ENCODE measurements at regions not wholly inside any gene's neighbourhood (a gene's known extent, or its start where the extent isn't known, plus 50 kb on each side); places are given as distances from the start of the nearest gene placed in this dataset.
"Not testable (repeated sequence)": the region's sequence is repeated elsewhere in the genome, so short reads cannot be mapped to it uniquely, and the experiment has no call there.

- no peak for TF ChIP-seq CTCF (IDR thresholded peaks at IDR 0.05; ENCODE audit: insufficient read depth, low read length)
- no peak overlapping the region for H3K4me3 ChIP-seq (ENCODE audit: low read depth, low read length)
- no peak for DNase-seq (ENCODE audit: low read depth)
These were observed 237.5 kb upstream of the IRAK1BP1 start for GRCh38 chr6:78629836-78630235.

GRCh38 chr6:78631976-78632375 lies 235.4 kb upstream of the IRAK1BP1 start:
- DNase-seq (ENCODE audit: low read depth), result no peak
- H3K4me3 ChIP-seq (ENCODE audit: low read depth, low read length), result no peak overlapping the region
- TF ChIP-seq CTCF (IDR thresholded peaks at IDR 0.05; ENCODE audit: insufficient read depth, low read length), result no peak

- no peak for TF ChIP-seq CTCF (IDR thresholded peaks at IDR 0.05; ENCODE audit: insufficient read depth, low read length)
- no peak for DNase-seq (ENCODE audit: low read depth)
These were observed 227.9 kb upstream of the IRAK1BP1 start for GRCh38 chr6:78639111-78640110.

DNA sequence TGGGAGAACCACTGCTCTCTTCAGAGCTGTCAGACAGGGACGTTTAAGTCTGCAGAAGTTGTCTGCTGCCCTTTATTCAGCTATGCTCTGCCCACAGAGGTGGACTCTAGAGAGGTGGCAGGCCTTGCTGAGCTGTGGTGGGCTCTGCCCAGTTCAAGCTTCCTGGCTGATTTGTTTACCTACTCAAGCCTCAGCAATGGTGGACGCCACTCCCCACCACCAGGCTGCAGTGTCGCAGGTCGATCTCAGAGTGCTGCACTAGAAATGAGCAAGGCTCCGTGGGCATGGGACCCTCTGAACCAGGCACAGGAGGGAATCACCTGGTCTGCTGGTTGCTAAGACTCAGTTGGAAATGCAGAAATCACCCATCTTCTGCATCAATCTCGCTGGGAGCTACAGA lies 223.4 kb upstream of the IRAK1BP1 start:
- not testable (repeated sequence) for DNase-seq (ENCODE audit: low read depth); H3K4me3 ChIP-seq (ENCODE audit: low read depth, low read length)

More at GRCh38 chr6:78639111-78640110, 227.9 kb upstream of the IRAK1BP1 start:
- H3K4me3 ChIP-seq (ENCODE audit: low read depth, low read length), result no peak overlapping the region

DNA sequence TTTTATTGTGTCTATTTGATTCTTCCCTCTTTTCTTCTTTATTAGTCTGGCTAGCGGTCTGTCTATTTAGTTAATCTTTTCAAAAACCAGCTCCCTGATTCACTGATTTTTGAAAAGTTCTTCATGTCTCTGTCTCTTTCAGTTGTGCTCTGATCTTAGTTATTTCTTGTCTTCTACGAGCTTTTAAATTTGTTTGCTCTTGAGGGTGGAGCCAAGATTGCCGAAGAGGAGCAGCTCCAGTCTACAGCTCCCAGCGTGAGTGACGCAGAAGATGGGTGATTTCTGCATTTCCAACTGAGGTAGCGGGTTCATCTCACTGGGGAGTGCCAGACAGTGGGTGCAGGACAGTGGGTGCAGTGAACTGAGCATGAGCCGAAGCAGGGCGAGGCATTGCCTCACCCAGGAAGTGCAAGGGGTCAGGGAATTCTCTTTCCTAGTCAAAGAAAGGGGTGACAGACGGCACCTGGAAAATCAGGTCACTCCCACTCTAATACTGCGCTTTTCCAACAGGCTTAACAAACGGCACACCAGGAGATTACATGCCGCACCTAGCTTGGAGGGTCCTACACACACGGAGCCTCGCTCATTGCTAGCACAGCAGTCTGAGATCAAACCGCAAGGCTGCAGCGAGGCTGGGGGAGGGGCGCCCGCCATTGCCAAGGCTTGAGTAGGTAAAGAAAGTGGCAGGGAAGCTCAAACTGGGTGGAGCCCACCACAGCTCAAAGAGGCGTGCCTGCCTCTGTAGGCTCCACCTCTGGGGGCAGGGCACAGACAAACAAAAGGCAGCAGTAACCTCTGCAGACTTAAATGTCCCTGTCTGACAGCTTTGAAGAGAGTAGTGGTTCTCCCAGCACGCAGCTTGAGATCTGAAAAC lies 220.6 kb upstream of the IRAK1BP1 start:
- H3K4me3 ChIP-seq (ENCODE audit: low read depth, low read length); DNase-seq (ENCODE audit: low read depth): not testable (repeated sequence)

DNA sequence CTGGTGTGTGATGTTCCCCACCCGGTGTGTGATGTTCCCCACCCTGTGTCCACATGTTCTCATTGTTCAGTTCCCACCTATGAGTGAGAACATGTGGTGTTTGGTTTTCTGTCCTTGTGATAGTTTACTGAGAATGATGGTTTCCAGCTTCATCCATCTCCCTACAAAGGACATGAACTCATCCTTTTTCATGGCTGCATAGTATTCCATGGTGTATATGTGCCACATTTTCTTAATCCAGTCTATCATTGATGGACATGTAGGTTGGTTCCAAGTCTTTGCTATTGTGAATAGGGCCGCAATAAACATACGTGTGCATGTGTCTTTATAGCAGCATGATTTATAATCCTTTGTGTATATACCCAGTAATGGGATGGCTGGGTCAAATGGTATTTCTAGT lies 201.5 kb upstream of the IRAK1BP1 start:
- not testable (repeated sequence) for H3K4me3 ChIP-seq (ENCODE audit: low read depth, low read length); DNase-seq (ENCODE audit: low read depth)

DNA sequence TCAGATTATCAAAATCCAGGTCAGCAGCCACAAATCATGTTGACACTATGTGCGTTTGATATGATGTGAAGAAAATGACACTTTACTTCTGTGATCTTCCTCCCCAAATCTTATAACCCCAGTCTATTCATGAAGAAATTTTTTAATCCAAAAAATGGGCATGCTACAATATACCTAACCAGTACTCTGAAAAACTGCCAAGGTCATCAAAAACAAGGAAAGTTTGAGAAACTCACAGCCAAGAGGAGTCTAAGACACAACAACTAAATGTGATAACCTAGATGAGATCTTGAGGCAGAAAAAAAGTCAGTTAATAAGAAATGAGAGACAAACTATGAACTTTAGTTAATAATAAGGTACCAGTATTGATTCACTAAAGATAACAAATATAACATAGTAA lies 200.6 kb upstream of the IRAK1BP1 start:
- no peak for TF ChIP-seq CTCF (IDR thresholded peaks at IDR 0.05; ENCODE audit: insufficient read depth, low read length)
- H3K4me3 ChIP-seq (ENCODE audit: low read depth, low read length), result no peak overlapping the region
- DNase-seq (ENCODE audit: low read depth), result no peak

GRCh38 chr6:78670156-78670555 lies 197.2 kb upstream of the IRAK1BP1 start:
- DNase-seq (ENCODE audit: low read depth), result no peak
- no peak overlapping the region for H3K4me3 ChIP-seq (ENCODE audit: low read depth, low read length)
- TF ChIP-seq CTCF (IDR thresholded peaks at IDR 0.05; ENCODE audit: insufficient read depth, low read length), result no peak

Data from fibroblast of the aortic adventitia (primary cell).